NCI-H2081 (cell line): ENCODE measurements at regions not wholly inside any gene's neighbourhood (a gene's known extent, or its start where the extent isn't known, plus 50 kb on each side); places are given as distances from the start of the nearest gene placed in this dataset.

Source experiments
- DNase-seq, 2 experiments: peaks; one replicate each; lab custom pipeline; 2025; lab: John Stamatoyannopoulos, UW

DNA sequence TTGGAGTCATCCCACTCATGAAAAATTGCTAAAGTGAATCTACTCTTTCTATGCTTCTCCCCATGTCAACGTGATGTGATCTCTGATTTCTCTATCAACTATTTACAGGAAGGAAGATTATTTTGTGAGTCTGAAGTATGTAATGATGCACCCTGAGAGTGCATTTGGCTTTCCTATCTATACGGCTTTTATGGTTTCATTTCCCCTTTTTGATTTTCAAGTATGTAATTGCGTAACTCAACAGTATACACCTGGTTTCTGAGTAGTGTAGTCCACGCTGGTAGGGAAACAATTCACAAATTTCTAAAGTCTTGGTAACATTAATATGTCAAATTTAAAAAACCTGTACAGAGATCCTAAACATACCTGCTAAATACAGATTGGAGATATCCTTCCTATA is 194.7 kb upstream of the SEMA3A start:
- no peak for DNase-seq

DNA sequence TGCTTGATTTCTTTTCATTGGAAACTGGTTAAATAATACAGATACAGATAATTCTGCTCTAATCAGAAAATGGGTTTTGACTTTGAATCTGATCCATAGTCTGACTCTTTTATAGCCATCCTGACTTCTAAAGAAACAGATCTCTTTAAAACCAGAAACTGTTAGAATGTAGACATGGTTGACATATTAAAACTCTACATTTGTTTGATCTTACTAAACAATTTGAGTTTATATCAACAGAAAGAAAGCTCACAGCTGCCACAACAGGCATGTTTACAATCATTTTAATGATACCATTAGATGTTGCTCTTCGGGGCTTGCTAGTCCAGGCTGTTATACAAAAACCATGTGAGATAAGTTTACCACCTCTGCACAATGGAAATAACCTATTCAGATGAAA is 193.0 kb upstream of the SEMA3A start:
- DNase-seq: no peak

GRCh38 chr7:84384417-84384816 is 189.8 kb upstream of the SEMA3A start:
- DNase-seq: no peak

DNA sequence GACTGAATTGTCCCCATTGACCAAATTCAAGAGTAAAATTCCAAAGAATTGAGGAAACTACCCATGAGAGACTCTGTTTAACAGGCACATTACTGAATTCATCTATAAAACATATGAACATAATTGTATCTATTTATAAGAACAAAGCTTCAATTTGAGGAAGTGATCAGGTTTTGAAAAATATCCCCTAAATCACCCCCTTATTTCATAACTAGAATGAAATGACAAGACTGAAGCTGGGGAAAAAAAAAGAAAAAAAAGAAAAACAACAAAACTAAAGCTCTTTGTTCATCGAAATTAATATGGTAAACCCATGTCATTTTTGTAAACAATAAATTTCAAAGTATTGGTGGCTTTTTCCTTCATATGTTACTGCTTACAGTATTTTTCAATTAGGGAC is 184.9 kb upstream of the SEMA3A start:
- DNase-seq: no peak

GRCh38 chr7:84372712-84373111 is 178.1 kb upstream of the SEMA3A start:
- DNase-seq: no peak

DNA sequence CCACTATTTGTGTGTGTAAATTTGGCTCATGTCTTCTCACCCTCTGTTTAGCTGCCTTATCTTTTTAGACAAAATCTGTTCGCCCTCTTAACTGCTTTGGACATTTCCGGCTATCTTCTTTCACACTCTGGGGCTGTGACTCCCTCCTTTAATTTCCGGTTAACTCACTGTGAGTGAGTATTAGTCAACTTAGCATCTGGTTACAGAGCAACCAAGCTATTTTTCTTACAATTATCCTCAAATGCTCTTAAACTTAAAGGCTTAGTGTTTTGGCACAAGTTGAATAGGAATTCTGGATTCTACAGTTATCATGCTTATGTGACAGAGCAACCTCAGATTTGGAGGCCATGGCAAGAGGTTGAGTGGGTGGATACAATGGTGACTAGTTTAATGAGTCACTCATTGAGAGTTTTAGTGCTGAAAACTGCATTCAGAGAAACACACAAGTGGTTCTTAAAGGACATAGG is 177.6 kb upstream of the SEMA3A start:
- no peak for DNase-seq

- no peak for DNase-seq
Measured at GRCh38 chr7:84370114-84370513, 175.5 kb upstream of the SEMA3A start.

GRCh38 chr7:84368122-84368521 is 173.5 kb upstream of the SEMA3A start:
- no peak for DNase-seq

GRCh38 chr7:84364708-84365107 is 170.1 kb upstream of the SEMA3A start:
- no peak for DNase-seq

GRCh38 chr7:84363741-84364140 is 169.2 kb upstream of the SEMA3A start:
- DNase-seq: no peak

DNA sequence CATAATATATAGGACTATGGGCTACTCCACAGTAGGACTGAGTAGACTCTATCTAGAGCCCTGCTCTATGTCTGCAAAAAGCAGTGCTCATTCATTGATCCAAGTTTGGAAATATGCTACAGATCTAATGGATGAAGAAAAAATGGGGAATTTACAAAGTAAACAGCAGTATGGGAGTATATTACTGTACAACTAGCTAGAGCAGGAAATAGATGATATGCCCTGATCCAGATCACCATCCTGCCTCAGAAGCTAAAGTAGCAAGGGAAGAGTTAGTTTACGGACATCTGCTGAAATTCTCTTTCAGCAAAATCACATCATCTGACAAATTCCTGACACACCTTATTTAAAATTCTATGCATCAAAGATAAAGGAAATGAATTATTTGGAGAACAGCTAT is 168.2 kb upstream of the SEMA3A start:
- DNase-seq: no peak

- DNase-seq: no peak
Measured at GRCh38 chr7:84362360-84362759, 167.8 kb upstream of the SEMA3A start.

GRCh38 chr7:84354866-84355265 is 160.3 kb upstream of the SEMA3A start:
- no peak for DNase-seq

DNA sequence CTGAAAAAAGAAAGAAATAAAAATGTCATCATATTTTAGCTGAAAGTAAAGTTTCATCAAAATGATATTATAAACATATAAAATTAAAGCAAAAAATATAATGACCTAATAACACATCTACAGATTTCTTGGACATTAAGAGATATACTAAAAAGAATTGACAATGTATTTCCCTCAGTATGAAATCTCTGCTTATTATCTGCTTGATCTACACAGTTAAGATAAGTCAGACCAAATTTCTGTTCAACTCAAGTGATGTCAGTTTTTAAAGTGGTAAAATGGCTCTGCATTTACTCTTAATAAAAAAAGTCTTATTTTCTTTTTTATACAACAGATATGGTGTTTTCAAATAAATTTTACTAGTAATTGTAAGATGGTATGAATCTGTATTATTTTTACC is 159.4 kb upstream of the SEMA3A start:
- no peak for DNase-seq

DNA sequence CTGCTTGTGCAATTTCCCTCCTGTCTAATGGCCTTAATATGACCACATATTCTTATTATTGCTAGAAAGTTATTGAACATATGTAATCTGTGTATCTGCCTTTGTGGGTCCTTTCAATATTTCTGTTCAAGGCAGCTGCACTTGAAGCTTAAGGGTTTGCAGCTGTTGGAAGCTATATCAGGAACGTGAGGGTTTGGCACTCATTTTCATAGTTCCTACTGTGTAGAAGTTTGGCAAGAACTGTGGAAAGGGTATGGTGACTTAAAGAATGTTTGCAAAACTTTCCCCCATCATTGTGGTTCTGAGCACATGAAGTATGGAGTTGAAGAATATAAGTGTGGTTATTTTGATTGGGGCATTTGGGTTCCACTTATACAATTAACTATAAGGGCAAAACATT is 144.7 kb upstream of the SEMA3A start:
- DNase-seq: no peak

- no peak for DNase-seq
Measured at GRCh38 chr7:84337429-84337828, 142.8 kb upstream of the SEMA3A start.

- DNase-seq: no peak
Measured at GRCh38 chr7:84336766-84337165, 142.2 kb upstream of the SEMA3A start.

DNA sequence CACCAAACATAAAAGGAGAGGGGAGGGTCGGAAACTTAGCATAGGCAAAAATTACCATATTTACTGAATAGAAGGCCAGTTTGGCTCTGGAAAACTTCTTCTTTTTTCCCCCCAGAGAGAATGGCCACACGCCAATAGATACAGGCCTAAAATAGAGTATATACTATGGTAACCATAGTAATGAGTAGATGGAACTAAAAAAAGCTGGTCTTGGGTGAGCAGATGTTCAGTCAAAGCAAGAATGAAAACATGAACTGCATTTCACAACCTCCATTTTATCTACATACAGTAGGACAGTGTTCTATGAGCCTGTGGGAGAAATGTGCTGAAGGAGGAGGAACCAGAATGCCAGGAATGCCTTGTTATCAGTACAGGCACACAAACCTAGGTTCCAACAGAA is 141.7 kb upstream of the SEMA3A start:
- no peak for DNase-seq

- DNase-seq: no peak
Measured at GRCh38 chr7:84331616-84332015, 137.0 kb upstream of the SEMA3A start.

DNA sequence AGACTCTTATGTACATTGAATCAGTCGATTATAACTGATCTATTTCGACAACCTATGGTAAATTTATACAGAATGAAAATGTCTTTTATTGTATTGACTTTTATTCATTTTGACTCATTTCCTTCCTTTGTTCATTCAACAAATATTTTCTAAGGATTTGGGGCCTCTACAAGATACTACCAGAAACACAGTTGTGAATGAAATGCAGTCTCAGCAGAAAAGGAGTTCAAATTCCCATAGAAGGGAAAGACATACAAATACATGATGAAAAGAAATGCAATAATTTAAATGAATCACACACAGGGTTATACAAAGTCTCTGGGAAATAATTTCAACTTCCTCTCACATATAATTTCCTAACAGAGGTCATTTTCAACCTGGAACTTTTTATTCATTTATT is 134.0 kb upstream of the SEMA3A start:
- no peak for DNase-seq

- DNase-seq: no peak
Measured at GRCh38 chr7:84324136-84324630, 129.6 kb upstream of the SEMA3A start.

GRCh38 chr7:84317536-84317935 is 122.9 kb upstream of the SEMA3A start:
- no peak for DNase-seq

DNA sequence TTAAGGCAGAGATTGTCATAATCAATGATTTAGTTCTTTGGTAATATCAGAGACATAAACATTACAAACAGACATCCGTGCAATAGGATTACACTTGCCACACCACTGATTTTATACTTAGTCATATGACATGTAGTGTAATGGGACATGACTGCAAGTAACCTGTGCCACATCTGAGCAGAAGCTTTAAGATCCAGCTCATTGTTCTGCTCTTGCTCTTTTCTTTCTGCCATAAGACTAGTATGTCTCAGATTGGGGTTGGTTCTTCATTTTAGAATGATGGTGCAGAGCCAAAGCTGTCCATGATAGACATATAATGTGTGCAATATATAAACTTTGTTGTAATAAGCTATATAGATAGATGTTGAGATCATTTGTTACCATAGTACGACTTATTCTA is 119.7 kb upstream of the SEMA3A start:
- no peak for DNase-seq

GRCh38 chr7:84304407-84304806 is 109.8 kb upstream of the SEMA3A start:
- DNase-seq: no peak

- DNase-seq: no peak
Measured at GRCh38 chr7:84302949-84303348, 108.4 kb upstream of the SEMA3A start.
